Astrocyte of the spinal cord (primary cell): ENCODE measurements at regions not wholly inside any gene's neighbourhood (a gene's known extent, or its start where the extent isn't known, plus 50 kb on each side); places are given as distances from the start of the nearest gene placed in this dataset.

ENCODE experiments used
- DNase-seq: peaks from one replicate; pipeline ENCODE4 v3.0.0; 2011; ENCODE audit warnings: low read depth, low spot score
- H3K4me3 ChIP-seq: 2 replicates; pipeline ENCODE4 v1.5.1; 2011; ENCODE audit warnings: low read depth, mild to moderate bottlenecking, low read length, moderate library complexity
- CTCF ChIP-seq: IDR thresholded peaks from 2 replicates; pipeline ENCODE4 v1.5.1; 2012; ENCODE audit warnings: low read depth, mild to moderate bottlenecking, low read length, inconsistent platforms
- in situ Hi-C: cut with HindIII; loops from 2 replicates; pipeline ENCODE4 v1.10.0; 2017; ENCODE audit warnings: low sequenced_read_pairs

DNA sequence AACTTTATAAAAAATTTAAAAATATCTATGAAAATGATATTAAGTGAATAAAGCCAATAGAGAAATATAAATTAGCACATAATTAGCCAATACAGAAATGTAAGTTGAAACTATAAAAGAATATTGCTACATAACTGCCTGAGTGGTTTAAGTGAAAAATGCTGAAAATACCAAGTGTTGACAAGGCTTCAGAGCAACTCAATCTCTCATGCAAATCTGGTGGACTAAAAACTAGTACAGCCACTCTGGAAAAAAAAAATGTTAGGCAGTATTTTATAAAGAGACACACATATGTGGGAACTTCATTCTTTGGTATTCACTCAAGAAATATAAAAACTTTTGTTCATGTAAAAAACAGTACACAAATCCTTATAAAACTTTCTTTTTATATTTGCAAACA, 833.7 kb upstream of the ROBO1 start:
- no peak for DNase-seq
- no peak for TF ChIP-seq CTCF
- H3K4me3 ChIP-seq, result no peak overlapping the region
- in situ Hi-C loops, result no loop called here

DNA sequence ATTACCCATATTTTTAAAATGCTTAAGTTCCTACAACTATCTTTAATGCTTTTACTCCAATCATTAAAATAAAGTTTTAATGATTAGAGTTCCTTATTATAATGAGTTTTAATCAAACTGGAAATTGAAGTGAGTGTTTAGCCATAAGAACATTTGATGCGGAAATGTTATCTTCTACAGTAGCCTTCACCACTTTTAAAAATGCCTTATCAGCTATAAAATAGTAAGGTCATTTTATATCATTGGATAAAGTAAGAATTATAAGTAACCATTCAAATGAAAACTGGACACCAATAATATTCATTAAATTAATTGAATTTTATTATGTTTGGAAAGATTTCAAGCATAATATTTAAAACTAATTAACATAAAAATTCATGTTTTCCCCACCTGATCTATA, 825.0 kb upstream of the ROBO1 start:
- no peak for TF ChIP-seq CTCF
- no peak for DNase-seq
- in situ Hi-C loops, result no loop called here
- no peak overlapping the region for H3K4me3 ChIP-seq

DNA sequence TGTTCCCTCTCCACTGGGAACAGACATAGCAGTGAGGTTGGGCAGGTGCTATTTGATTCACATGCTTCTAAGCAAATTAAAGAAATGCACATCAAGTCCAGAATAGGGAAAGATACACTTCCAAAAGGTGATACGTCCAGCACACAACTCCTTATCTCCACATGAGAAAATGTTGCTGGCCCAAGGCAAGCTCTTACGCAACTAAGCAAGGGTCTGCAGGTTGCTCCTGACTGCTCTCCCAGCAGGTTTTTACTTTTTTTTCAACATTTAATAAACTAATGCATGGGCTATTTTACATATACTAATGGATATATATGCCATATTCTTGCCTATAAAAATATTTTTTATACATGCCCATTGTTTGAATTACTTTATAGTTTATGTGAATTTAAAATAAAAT, 818.5 kb upstream of the ROBO1 start:
- in situ Hi-C loops, result no loop called here
- no peak for TF ChIP-seq CTCF
- no peak overlapping the region for H3K4me3 ChIP-seq
- DNase-seq, result no peak

DNA sequence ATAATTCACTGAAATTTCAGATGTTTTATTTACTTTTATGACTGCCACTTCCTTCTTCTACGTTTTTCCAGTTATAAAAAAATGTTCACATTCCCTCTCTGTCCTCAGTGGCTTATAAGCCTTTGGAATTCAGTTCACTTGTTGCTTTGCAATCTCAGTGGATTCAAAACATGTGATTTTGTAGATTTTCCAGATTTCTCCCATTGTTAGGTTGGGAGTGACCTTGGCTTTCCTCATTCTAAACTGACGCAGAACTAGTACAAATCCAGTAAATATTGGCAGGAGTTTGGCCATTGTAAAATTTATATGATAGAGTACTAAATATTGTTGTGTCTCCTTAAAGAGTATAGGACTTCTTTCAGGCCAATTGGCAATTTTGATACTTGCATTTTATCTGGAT, 812.3 kb upstream of the ROBO1 start:
- in situ Hi-C loops, result no loop called here
- no peak overlapping the region for H3K4me3 ChIP-seq
- TF ChIP-seq CTCF, result no peak
- no peak for DNase-seq

GRCh38 chr3:80564391-80564790, 796.6 kb upstream of the ROBO1 start:
- H3K4me3 ChIP-seq, result no peak overlapping the region
- no peak for TF ChIP-seq CTCF
- in situ Hi-C loops, result no loop called here
- no peak for DNase-seq

DNA sequence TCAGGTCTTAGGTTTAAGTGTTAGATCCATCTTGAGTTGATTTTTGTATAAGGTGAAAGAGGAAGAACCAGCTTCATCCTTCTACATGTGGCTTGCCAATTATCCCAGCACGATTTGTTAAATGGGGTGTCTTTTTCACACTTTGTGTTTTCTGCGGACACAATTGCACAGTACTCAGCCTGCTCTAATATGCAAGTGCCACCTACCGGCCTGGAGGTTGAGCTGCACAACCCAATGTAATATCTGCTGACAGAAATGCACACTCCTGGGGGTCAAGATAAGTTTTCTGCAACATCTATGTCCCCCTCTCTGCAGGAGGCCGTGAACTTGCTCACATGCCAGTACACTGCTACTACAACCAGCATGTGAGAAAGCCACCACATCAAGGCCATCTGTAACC, 791.9 kb upstream of the ROBO1 start:
- no peak for DNase-seq
- TF ChIP-seq CTCF, result no peak
- in situ Hi-C loops, result no loop called here
- H3K4me3 ChIP-seq, result no peak overlapping the region

- H3K4me3 ChIP-seq, result no peak overlapping the region
- in situ Hi-C loops, result no loop called here
- DNase-seq, result no peak
- no peak for TF ChIP-seq CTCF
Measured at GRCh38 chr3:80556763-80557162, 789.0 kb upstream of the ROBO1 start.
